ENCODE measurements at regions not wholly inside any gene's neighbourhood (a gene's known extent, or its start where the extent isn't known, plus 50 kb on each side); places are given as distances from the start of the nearest gene placed in this dataset.

- DNase-seq (ENCODE audit: low read depth in 1 of 2, low spot score in 2 of 2) = no peak
- no peaks in the 10 kb centered on the region for H3K79me1 ChIP-seq (ENCODE audit: low read depth, low read length)
- H3K23me2 ChIP-seq (ENCODE audit: low read depth, low read length) = no peaks in the 10 kb centered on the region
- no peaks in the 10 kb centered on the region for H3K36me3 ChIP-seq (ENCODE audit: control insufficient read depth in 2 of 4, insufficient read depth in 4 of 4, low read length in 3 of 4)
- no peak overlapping the region for H2BK15ac ChIP-seq (ENCODE audit: low read length)
- H3K4me2 ChIP-seq (ENCODE audit: insufficient read depth in 1 of 2, low read depth in 2 of 2, low read length in 2 of 2) = no peak overlapping the region
- H4K5ac ChIP-seq (ENCODE audit: insufficient read length, low read depth, low read length) = no peak overlapping the region
- FAIRE-seq = no peak
- H2AK5ac ChIP-seq (ENCODE audit: low read depth, low read length) = no peak overlapping the region
- no peak overlapping the region for H3K9ac ChIP-seq (replicated peaks in 1 of 4; ENCODE audit: extremely low read depth in 1 of 4, low read depth in 3 of 4, low read length in 3 of 4)
- no peak overlapping the region for H3K18ac ChIP-seq (ENCODE audit: extremely low read depth, low read length)
- TF ChIP-seq SP4 (IDR thresholded peaks at IDR 0.05; ENCODE audit: low read length) (no peak), CBX5 (IDR thresholded peaks at IDR 0.05; ENCODE audit: low read depth, low read length) (no peak), EGR1 (IDR thresholded peaks at IDR 0.05; ENCODE audit: borderline replicate concordance, low read depth, low read length) (no peak), NRF1 (IDR thresholded peaks at IDR 0.05; ENCODE audit: low read depth, low read length) (no peak), SIN3A (conservative IDR thresholded peaks at IDR 0.05 in 1 of 2, IDR thresholded peaks at IDR 0.05 in 1 of 2; ENCODE audit: low read depth in 1 of 2, low read length in 2 of 2) (no peak), CEBPB (IDR thresholded peaks at IDR 0.05; ENCODE audit: low read depth, low read length) (no peak), SP2 (IDR thresholded peaks at IDR 0.05; ENCODE audit: low read length) (no peak), ATF2 (IDR thresholded peaks at IDR 0.05; ENCODE audit: low read length) (no peak), BACH1 (IDR thresholded peaks at IDR 0.05; ENCODE audit: low read length) (no peak), RNF2 (IDR thresholded peaks at IDR 0.05; ENCODE audit: borderline replicate concordance, low read depth, low read length, missing control alignments, poor library complexity, severe bottlenecking) (no peak), POLR2A (IDR thresholded peaks at IDR 0.05; ENCODE audit: control extremely low read depth in 1 of 2, low read depth in 2 of 2, low read length in 2 of 2) (no peak), USF2 (IDR thresholded peaks at IDR 0.05; ENCODE audit: low read length) (no peak)
- no peak overlapping the region for H4K91ac ChIP-seq (replicated peaks; ENCODE audit: insufficient read length, low read length)
- H2BK120ac ChIP-seq (replicated peaks; ENCODE audit: low read depth, low read length) = no peak overlapping the region
- H3K4me3 ChIP-seq (ENCODE audit: extremely low read depth in 1 of 4, insufficient read depth in 2 of 4, low read depth in 3 of 4, low read length in 4 of 4) = no peak overlapping the region
- H3K14ac ChIP-seq (ENCODE audit: insufficient read length) = no peak overlapping the region
- H3K56ac ChIP-seq (replicated peaks; ENCODE audit: insufficient read length, low read depth, low read length) = no peak overlapping the region
- no peaks in the 10 kb centered on the region for H3K27me3 ChIP-seq (replicated peaks in 1 of 4; ENCODE audit: control insufficient read depth in 3 of 4, extremely low read depth in 1 of 4, insufficient read depth in 3 of 4, low read length in 3 of 4)
- no peaks in the 10 kb centered on the region for H3K79me2 ChIP-seq (ENCODE audit: control insufficient read depth in 1 of 2, insufficient read depth in 2 of 2, low read length in 2 of 2)
- ChIA-PET CTCF (ENCODE audit: partially characterized antibody) (interaction anchor here (2.1 kb wide), 1 partner anchor 20 kb away, joined by 5 read pairs; no protein-coding TSS in a partner anchor), POLR2A (ENCODE audit: partially characterized antibody) (no interaction called here)
- no peak overlapping the region for H4K8ac ChIP-seq (ENCODE audit: extremely low read depth, insufficient read depth, low read length)
- H3K23ac ChIP-seq (ENCODE audit: insufficient read length) = no peak overlapping the region
- H3K4me1 ChIP-seq (replicated peaks in 1 of 4; ENCODE audit: control insufficient read depth in 3 of 4, insufficient read depth in 4 of 4, low read length in 3 of 4) = no peaks in the 10 kb centered on the region; a peak in 1 of 7 replicates
- H2BK20ac ChIP-seq (ENCODE audit: low read length) = no peak overlapping the region
- 96% methylated on average over 5 of the region's 5 CpGs; no CpG with 5 or more reads in 1 of the 2 experiments for WGBS, 2 experiments (ENCODE audit: extremely low coverage in 1 of 2, insufficient coverage in 1 of 2, insufficient read length in 1 of 2, insufficient replicate concordance in 2 of 2, low coverage in 1 of 2, low lambda C conversion rate in 2 of 2, missing lambda C conversion rate in 1 of 2)
- no peak overlapping the region for H2BK12ac ChIP-seq (ENCODE audit: low read depth, low read length)
- no peaks in the 10 kb centered on the region for H4K20me1 ChIP-seq (replicated peaks in 1 of 2; ENCODE audit: control insufficient read depth in 1 of 2, insufficient read depth in 2 of 2, low read length in 2 of 2)
- H2BK5ac ChIP-seq (ENCODE audit: low read depth, low read length) = no peak overlapping the region
- H3K9me3 ChIP-seq (ENCODE audit: insufficient read depth in 2 of 2, low read depth in 1 of 2, low read length in 1 of 2) = no peaks in the 10 kb centered on the region
- no peak overlapping the region for H2AFZ ChIP-seq (ENCODE audit: low read length)
- no peak overlapping the region for H3K27ac ChIP-seq (ENCODE audit: low read depth, low read length)
- no peak overlapping the region for H3K4ac ChIP-seq (replicated peaks; ENCODE audit: insufficient read length, low read depth, low read length)
Measured at GRCh38 chrX:125172531-125172930, 147.1 kb upstream of the TEX13C start.

Data from H1 (cell line).